Activated T-cell treated with anti-CD3 and anti-CD28 coated beads, Interleukin-2, amount 50 U/mL, for 4 hours (primary cell): ENCODE measurements at regions not wholly inside any gene's neighbourhood (a gene's known extent, or its start where the extent isn't known, plus 50 kb on each side); places are given as distances from the start of the nearest gene placed in this dataset.
"Not testable (repeated sequence)": the region's sequence is repeated elsewhere in the genome, so short reads cannot be mapped to it uniquely, and the experiment has no call there.

Experiments
- ATAC-seq, 2 donors: fragments of 200-7000 bp; cut with Tn5 transposase; one replicate each; pipeline ENCODE4 v1.10.0; 2021
- DNase-seq: peaks from one replicate; pipeline ENCODE4 v3.0.0-alpha.2; 2020
- H3K27me3 Mint-ChIP-seq: one replicate; pipeline ENCODE4 v1.8.0; 2021; ENCODE audit warnings: low read depth, mixed read lengths
- H3K36me3 Mint-ChIP-seq: one replicate; pipeline ENCODE4 v1.8.0; 2022; ENCODE audit warnings: mixed read lengths; ENCODE audit not compliant: insufficient read depth
- H3K4me1 Mint-ChIP-seq: one replicate; pipeline ENCODE4 v1.8.0; 2021; ENCODE audit warnings: low read depth, mixed read lengths
- H3K4me3 Mint-ChIP-seq: one replicate; pipeline ENCODE4 v1.8.0; 2021; ENCODE audit warnings: mild to moderate bottlenecking, moderate library complexity, mixed read lengths
- H3K9me3 Mint-ChIP-seq: one replicate; pipeline ENCODE4 v1.8.0; 2021; ENCODE audit warnings: mixed read lengths

GRCh38 chr2:38243186-38243880 is 133.7 kb downstream of the ATL2 start:
- no peaks in the 10 kb centered on the region for H3K36me3 Mint-ChIP-seq
- no peaks in the 10 kb centered on the region for H3K4me1 Mint-ChIP-seq
- ATAC-seq: no peak
- peaks cover 5% of the 10 kb centered on the region for H3K27me3 Mint-ChIP-seq
- no peak overlapping the region for H3K4me3 Mint-ChIP-seq
- no peaks in the 10 kb centered on the region for H3K9me3 Mint-ChIP-seq
- no peak for DNase-seq

DNA sequence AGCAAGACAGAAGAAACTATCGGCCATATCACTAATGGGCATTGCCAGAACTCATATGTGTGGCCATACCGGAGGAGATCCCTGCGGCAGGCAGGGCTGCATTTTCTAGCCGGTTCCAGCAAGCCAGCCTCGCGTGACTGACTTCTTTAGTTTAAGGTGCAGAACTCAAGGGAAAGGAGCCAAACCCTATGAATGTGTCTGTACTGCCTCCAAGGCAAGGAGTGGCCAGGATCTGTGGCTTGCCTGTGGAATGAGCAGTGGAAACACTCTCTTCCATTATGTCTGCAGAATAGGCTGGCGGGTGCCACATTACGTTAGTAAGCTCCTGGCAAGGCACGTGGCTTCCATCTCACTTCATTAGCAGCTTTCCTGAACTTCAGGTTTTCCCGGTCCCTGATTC is 137.6 kb downstream of the ATL2 start:
- ATAC-seq (no peak), DNase-seq (no peak)
- Mint-ChIP-seq H3K9me3 (no peaks in the 10 kb centered on the region), H3K4me1 (no peaks in the 10 kb centered on the region), H3K4me3 (no peak overlapping the region), H3K27me3 (peaks cover 11% of the 10 kb centered on the region), H3K36me3 (no peaks in the 10 kb centered on the region)

DNA sequence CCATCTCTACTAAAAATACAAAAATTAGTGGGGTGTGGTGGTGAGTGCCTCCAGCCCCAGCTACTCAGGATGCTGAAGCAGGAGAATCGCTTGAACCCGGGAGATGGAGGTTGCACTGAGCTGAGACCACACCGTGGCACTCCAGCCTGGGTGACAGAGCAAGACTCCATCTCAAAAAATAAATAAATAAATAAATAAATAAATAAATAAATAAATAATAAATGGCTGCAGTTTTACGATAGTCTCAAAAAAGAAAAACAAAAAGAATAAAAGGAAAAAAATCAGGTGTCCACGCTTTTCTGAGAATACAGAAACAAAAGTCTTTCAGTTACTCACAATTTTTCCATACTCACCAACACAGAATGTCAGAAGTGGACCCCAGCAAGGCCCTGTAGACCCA is 138.4 kb downstream of the ATL2 start:
- not testable (repeated sequence) for H3K4me3 Mint-ChIP-seq, H3K36me3 Mint-ChIP-seq
- H3K27me3 Mint-ChIP-seq: peaks cover 15% of the 10 kb centered on the region

GRCh38 chr2:38237311-38237710 is 139.8 kb downstream of the ATL2 start:
- Mint-ChIP-seq H3K4me1 (no peaks in the 10 kb centered on the region), H3K9me3 (no peaks in the 10 kb centered on the region), H3K27me3 (peaks cover 20% of the 10 kb centered on the region), H3K36me3 (no peaks in the 10 kb centered on the region), H3K4me3 (no peak overlapping the region)
- DNase-seq: no peak
- no peak for ATAC-seq

More for the DNA sequence above, 138.4 kb downstream of the ATL2 start:
- H3K4me1 Mint-ChIP-seq, ATAC-seq, DNase-seq, H3K9me3 Mint-ChIP-seq: not testable (repeated sequence)

- DNase-seq (no peak), ATAC-seq (no peak)
- H3K4me3 Mint-ChIP-seq: no peak overlapping the region
- H3K9me3 Mint-ChIP-seq: peaks cover 3% of the 10 kb centered on the region
- no peaks in the 10 kb centered on the region for H3K4me1 Mint-ChIP-seq
- H3K36me3 Mint-ChIP-seq: no peaks in the 10 kb centered on the region
- H3K27me3 Mint-ChIP-seq: peaks cover 24% of the 10 kb centered on the region
Observed at GRCh38 chr2:38233231-38233983, 143.7 kb downstream of the ATL2 start.

GRCh38 chr2:38232454-38232853 is 144.6 kb downstream of the ATL2 start:
- Mint-ChIP-seq H3K9me3 (peaks cover 3% of the 10 kb centered on the region), H3K27me3 (peaks cover 29% of the 10 kb centered on the region), H3K4me1 (no peaks in the 10 kb centered on the region), H3K4me3 (no peak overlapping the region), H3K36me3 (no peaks in the 10 kb centered on the region)
- DNase-seq: no peak
- no peak for ATAC-seq

DNA sequence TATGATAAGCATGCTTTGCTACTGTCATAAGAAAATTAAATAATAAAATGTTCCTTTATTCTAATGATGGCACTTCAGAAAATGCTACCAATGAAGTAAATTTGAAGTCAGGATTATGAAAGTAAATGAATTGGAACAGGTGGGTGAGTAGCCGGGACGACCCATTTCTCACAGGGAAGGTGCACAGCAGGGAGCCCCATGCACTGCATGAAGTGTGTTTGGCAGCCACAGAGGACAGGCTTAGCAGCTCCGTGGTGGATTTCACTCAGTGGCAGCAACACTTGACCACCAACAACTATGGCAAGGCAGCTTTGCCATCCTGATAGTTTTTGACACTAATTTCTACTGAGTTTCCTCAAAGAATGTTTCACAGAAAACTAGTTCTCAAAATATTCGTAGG is 146.3 kb downstream of the ATL2 start:
- Mint-ChIP-seq H3K9me3 (peaks cover 3% of the 10 kb centered on the region), H3K4me3 (no peak overlapping the region), H3K36me3 (no peaks in the 10 kb centered on the region), H3K27me3 (peaks cover 33% of the 10 kb centered on the region), H3K4me1 (no peaks in the 10 kb centered on the region)
- no peak for ATAC-seq
- DNase-seq: no peak

- no peaks in the 10 kb centered on the region for H3K4me1 Mint-ChIP-seq
- H3K27me3 Mint-ChIP-seq: peaks cover 38% of the 10 kb centered on the region
Observed at GRCh38 chr2:38228753-38229152, 148.3 kb downstream of the ATL2 start.

GRCh38 chr2:38224821-38225437 is 149.0 kb upstream of the CYP1B1 start:
- Mint-ChIP-seq H3K4me1 (no peaks in the 10 kb centered on the region), H3K4me3 (no peak overlapping the region), H3K27me3 (peaks cover 35% of the 10 kb centered on the region), H3K9me3 (peaks cover 7% of the 10 kb centered on the region), H3K36me3 (no peaks in the 10 kb centered on the region)
- DNase-seq: no peak
- ATAC-seq: no peak

More at GRCh38 chr2:38228753-38229152, 148.3 kb downstream of the ATL2 start:
- H3K4me3 Mint-ChIP-seq: no peak overlapping the region
- H3K9me3 Mint-ChIP-seq: peaks cover 3% of the 10 kb centered on the region
- ATAC-seq (no peak), DNase-seq (no peak)
- H3K36me3 Mint-ChIP-seq: no peaks in the 10 kb centered on the region

DNA sequence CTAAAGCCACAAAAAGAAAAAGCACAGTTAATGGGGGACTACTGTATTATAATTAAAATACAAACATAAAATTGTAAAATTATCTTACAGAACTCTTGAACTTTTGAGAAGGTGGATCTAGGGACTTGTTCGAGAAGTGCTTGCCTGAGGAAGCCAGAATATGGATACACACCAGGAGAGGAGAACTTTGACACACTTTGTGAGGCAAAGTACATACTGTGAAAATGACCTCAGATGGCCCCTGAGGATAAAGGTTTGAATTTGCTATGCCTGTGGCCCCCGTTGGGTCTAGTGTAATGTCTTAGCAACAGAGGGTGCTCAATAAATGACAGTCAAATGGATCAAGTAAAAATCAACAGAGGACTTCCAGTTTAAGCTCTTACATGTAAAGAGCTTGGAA is 148.2 kb upstream of the CYP1B1 start:
- peaks cover 37% of the 10 kb centered on the region for H3K27me3 Mint-ChIP-seq
- ATAC-seq: no peak
- no peaks in the 10 kb centered on the region for H3K4me1 Mint-ChIP-seq
- no peaks in the 10 kb centered on the region for H3K36me3 Mint-ChIP-seq
- peaks cover 12% of the 10 kb centered on the region for H3K9me3 Mint-ChIP-seq
- no peak overlapping the region for H3K4me3 Mint-ChIP-seq
- DNase-seq: no peak

GRCh38 chr2:38223256-38223655 is 147.3 kb upstream of the CYP1B1 start:
- Mint-ChIP-seq H3K36me3 (no peaks in the 10 kb centered on the region), H3K27me3 (peaks cover 40% of the 10 kb centered on the region), H3K9me3 (peaks cover 12% of the 10 kb centered on the region), H3K4me1 (no peaks in the 10 kb centered on the region), H3K4me3 (no peak overlapping the region)
- DNase-seq (no peak), ATAC-seq (no peak)

DNA sequence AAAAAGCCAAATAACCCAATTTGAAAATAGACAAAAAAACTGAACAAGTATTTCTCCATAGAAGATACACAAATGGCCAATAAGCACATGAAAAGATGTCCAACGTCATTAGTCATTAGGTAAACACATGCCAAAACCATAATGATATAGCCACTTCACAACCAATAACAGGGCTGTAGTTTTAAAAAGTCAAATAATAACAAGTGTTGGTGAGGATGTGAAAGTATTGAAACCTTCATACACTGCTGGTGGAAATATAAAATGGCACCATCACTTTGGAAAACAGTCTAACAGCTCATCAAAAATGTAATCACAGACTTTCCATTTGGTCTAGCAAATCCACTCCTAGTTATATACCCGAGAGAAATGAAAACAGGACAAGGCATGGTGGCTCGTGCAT is 144.2 kb upstream of the CYP1B1 start:
- DNase-seq: no peak
- Mint-ChIP-seq H3K9me3 (peaks cover 12% of the 10 kb centered on the region), H3K27me3 (peaks cover 31% of the 10 kb centered on the region), H3K4me1 (no peaks in the 10 kb centered on the region), H3K36me3 (no peaks in the 10 kb centered on the region), H3K4me3 (no peak overlapping the region)
- no peak for ATAC-seq

DNA sequence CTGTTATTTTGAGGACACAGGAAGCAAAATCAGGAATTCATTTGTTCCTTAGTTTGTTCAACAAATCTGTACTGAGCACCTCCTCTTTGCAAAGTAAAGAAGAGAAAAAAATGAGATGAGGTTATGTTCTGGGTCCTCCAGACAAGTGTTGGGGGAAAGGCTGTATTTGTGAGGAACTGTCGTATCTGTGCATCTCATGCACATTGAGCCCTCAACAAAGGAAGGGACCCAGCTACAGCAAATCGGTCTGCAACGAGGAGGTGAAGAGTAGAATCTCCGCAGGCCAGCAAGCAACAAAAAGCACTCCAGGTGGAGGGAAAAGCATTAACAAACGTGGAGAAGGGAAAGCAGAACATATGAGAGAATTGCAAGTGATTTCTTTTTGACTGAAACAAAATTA is 143.0 kb upstream of the CYP1B1 start:
- Mint-ChIP-seq H3K4me3 (no peak overlapping the region), H3K36me3 (no peaks in the 10 kb centered on the region), H3K9me3 (peaks cover 12% of the 10 kb centered on the region), H3K4me1 (no peaks in the 10 kb centered on the region), H3K27me3 (peaks cover 23% of the 10 kb centered on the region)
- DNase-seq: no peak
- no peak for ATAC-seq

DNA sequence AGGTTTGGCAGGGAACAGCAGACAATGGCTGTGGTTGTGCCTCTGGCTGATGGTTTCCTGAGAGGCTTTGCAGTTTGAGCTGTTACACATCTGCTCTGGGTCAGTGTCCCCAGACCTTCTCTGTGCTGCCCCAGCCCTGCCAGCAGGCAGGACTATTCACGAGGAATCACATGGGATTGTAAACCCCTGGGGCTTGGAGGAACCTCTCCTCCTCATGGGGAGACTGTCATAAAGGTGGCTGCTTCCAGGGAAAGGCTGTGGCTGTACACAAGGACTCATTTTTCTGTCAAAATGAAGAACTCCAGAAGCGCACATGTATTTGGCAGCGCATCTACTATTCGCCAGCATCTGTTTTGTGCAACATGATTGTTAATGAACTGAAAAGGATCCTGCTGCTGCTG is 142.6 kb upstream of the CYP1B1 start:
- ATAC-seq: no peak
- Mint-ChIP-seq H3K9me3 (peaks cover 12% of the 10 kb centered on the region), H3K36me3 (no peaks in the 10 kb centered on the region), H3K4me1 (peaks cover 4% of the 10 kb centered on the region), H3K4me3 (no peak overlapping the region), H3K27me3 (peaks cover 20% of the 10 kb centered on the region)
- DNase-seq: no peak
